CD4-positive, alpha-beta T cell treated with Interleukin-4 for 1 hour (primary cell): ENCODE measurements at regions not wholly inside any gene's neighbourhood (a gene's known extent, or its start where the extent isn't known, plus 50 kb on each side); places are given as distances from the start of the nearest gene placed in this dataset.
"Not testable (repeated sequence)": the region's sequence is repeated elsewhere in the genome, so short reads cannot be mapped to it uniquely, and the experiment has no call there.

ENCODE experiments used
- DNase-seq, 2 donors: peaks; one replicate each; pipeline ENCODE4 v3.0.0-alpha.2; 2020 to 2022

GRCh38 chr17:72458301-72458700, 337.5 kb downstream of the SOX9 start:
- no peak for DNase-seq

GRCh38 chr17:72460711-72461110, 339.9 kb downstream of the SOX9 start:
- DNase-seq: no peak

- DNase-seq: no peak
These were observed 340.9 kb downstream of the SOX9 start for GRCh38 chr17:72461757-72462156.

- no peak for DNase-seq
These were observed 341.6 kb downstream of the SOX9 start for GRCh38 chr17:72462407-72462806.

GRCh38 chr17:72462814-72463213, 342.0 kb downstream of the SOX9 start:
- no peak for DNase-seq

- no peak for DNase-seq
These were observed 342.7 kb downstream of the SOX9 start for GRCh38 chr17:72463287-72464102.

- DNase-seq: not testable (repeated sequence)
These were observed 343.4 kb downstream of the SOX9 start for GRCh38 chr17:72464221-72464620.

- no peak for DNase-seq
These were observed 344.6 kb downstream of the SOX9 start for GRCh38 chr17:72465191-72466024.

- no peak for DNase-seq
These were observed 345.4 kb downstream of the SOX9 start for GRCh38 chr17:72466199-72466598.

- no peak for DNase-seq
These were observed 345.8 kb downstream of the SOX9 start for GRCh38 chr17:72466606-72467005.

GRCh38 chr17:72467841-72468653, 347.2 kb downstream of the SOX9 start:
- no peak for DNase-seq

GRCh38 chr17:72468841-72469240, 348.0 kb downstream of the SOX9 start:
- DNase-seq: no peak

GRCh38 chr17:72470121-72470705, 349.4 kb downstream of the SOX9 start:
- DNase-seq: no peak

- no peak for DNase-seq
These were observed 349.9 kb downstream of the SOX9 start for GRCh38 chr17:72470734-72471133.

- DNase-seq: no peak
These were observed 350.5 kb downstream of the SOX9 start for GRCh38 chr17:72471296-72471695.

- no peak for DNase-seq
These were observed 351.3 kb downstream of the SOX9 start for GRCh38 chr17:72472106-72472505.

- DNase-seq: not testable (repeated sequence)
These were observed 352.1 kb downstream of the SOX9 start for GRCh38 chr17:72472853-72473390.

GRCh38 chr17:72474243-72474642, 353.4 kb downstream of the SOX9 start:
- no peak for DNase-seq

- no peak for DNase-seq
These were observed 354.1 kb downstream of the SOX9 start for GRCh38 chr17:72474719-72475477.

GRCh38 chr17:72476134-72476533, 355.3 kb downstream of the SOX9 start:
- no peak for DNase-seq

GRCh38 chr17:72476575-72476986, 355.8 kb downstream of the SOX9 start:
- DNase-seq: no peak

GRCh38 chr17:72477491-72477890, 356.7 kb downstream of the SOX9 start:
- DNase-seq: no peak
